Glutamatergic neuron (in vitro differentiated cells): ENCODE measurements at regions not wholly inside any gene's neighbourhood (a gene's known extent, or its start where the extent isn't known, plus 50 kb on each side); places are given as distances from the start of the nearest gene placed in this dataset.
A peak's percentile ranks its signal among the peaks of the same experiment; 100 is the strongest.

Experiments used
- DNase-seq: peaks from one replicate; pipeline ENCODE4 v3.0.0; 2022
- H3K27ac Mint-ChIP-seq: one replicate; pipeline ENCODE4 v1.8.0; 2020; ENCODE audit warnings: mild to moderate bottlenecking, mixed read lengths, inconsistent platforms; ENCODE audit not compliant: unreplicated experiment
- H3K27me3 Mint-ChIP-seq: one replicate; pipeline ENCODE4 v1.8.0; 2020; ENCODE audit warnings: mild to moderate bottlenecking, moderate library complexity, mixed read lengths, inconsistent platforms; ENCODE audit not compliant: unreplicated experiment
- H3K36me3 Mint-ChIP-seq: one replicate; pipeline ENCODE4 v1.8.0; 2020; ENCODE audit warnings: mild to moderate bottlenecking, mixed read lengths, inconsistent platforms; ENCODE audit not compliant: unreplicated experiment
- H3K4me1 Mint-ChIP-seq: one replicate; pipeline ENCODE4 v1.8.0; 2020; ENCODE audit warnings: mild to moderate bottlenecking, low read depth, mixed read lengths, inconsistent platforms; ENCODE audit not compliant: unreplicated experiment
- H3K4me3 Mint-ChIP-seq: one replicate; pipeline ENCODE4 v1.8.0; 2020; ENCODE audit warnings: mild to moderate bottlenecking, mixed read lengths, inconsistent platforms; ENCODE audit not compliant: unreplicated experiment
- H3K9me3 Mint-ChIP-seq: one replicate; pipeline ENCODE4 v1.8.0; 2020; ENCODE audit warnings: mild to moderate bottlenecking, moderate library complexity, mixed read lengths, inconsistent platforms; ENCODE audit not compliant: unreplicated experiment
- TF ChIP-seq, protein P1 (sequence below): fragments of 200-600 bp; sonication (generic); IDR thresholded peaks from one replicate; pipeline ENCODE4 v1.5.0; 2021; ENCODE audit not compliant: partially characterized antibody, unreplicated experiment

DNA sequence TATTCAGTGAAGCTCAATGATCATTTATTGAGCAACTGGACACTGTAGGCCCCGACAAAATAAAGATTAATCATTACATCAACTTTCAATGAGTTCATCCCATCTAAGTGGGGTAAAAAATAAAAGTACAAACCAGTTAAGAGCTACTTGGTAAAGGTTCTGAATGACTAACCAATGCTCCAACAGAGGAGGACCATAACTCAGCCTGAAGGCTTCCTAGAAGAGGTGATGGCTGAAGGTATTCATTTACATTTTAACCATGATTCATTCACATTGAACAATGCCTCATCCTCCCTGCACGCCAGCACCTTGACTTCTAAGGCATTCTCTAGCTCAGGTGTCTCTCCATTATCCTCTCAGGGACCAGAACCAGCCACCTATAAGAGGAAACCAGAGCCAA is 201.4 kb downstream of the ZNF462 start:
- DNase-seq: no peak
- Mint-ChIP-seq H3K4me1 (no peaks in the 10 kb centered on the region), H3K27ac (no peak overlapping the region), H3K4me3 (no peak overlapping the region), H3K36me3 (no peaks in the 10 kb centered on the region), H3K9me3 (no peaks in the 10 kb centered on the region), H3K27me3 (peaks cover 5% of the 10 kb centered on the region)
- TF ChIP-seq, protein P1, sequence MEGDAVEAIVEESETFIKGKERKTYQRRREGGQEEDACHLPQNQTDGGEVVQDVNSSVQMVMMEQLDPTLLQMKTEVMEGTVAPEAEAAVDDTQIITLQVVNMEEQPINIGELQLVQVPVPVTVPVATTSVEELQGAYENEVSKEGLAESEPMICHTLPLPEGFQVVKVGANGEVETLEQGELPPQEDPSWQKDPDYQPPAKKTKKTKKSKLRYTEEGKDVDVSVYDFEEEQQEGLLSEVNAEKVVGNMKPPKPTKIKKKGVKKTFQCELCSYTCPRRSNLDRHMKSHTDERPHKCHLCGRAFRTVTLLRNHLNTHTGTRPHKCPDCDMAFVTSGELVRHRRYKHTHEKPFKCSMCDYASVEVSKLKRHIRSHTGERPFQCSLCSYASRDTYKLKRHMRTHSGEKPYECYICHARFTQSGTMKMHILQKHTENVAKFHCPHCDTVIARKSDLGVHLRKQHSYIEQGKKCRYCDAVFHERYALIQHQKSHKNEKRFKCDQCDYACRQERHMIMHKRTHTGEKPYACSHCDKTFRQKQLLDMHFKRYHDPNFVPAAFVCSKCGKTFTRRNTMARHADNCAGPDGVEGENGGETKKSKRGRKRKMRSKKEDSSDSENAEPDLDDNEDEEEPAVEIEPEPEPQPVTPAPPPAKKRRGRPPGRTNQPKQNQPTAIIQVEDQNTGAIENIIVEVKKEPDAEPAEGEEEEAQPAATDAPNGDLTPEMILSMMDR: no peak

DNA sequence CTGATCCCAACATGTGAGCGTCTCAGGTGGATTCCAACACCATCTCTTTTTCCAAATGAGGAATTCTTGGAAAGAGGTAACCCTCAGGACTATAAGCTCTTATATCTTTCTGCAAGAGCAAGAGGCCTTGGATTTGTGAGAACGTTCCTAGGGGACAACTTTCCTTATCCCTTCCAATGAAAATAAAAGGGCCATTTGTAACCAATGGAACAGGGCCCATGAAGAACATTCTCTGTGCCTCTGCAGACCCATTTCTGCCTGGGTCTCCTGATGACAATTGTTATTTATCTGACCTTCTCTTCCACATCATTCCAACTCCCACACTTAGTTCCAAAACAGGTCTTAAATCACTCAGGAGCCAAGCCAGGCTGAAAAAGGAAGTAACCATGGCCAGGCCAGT is 202.6 kb downstream of the ZNF462 start:
- no peak overlapping the region for H3K27ac Mint-ChIP-seq
- TF ChIP-seq, protein P1: no peak

DNA sequence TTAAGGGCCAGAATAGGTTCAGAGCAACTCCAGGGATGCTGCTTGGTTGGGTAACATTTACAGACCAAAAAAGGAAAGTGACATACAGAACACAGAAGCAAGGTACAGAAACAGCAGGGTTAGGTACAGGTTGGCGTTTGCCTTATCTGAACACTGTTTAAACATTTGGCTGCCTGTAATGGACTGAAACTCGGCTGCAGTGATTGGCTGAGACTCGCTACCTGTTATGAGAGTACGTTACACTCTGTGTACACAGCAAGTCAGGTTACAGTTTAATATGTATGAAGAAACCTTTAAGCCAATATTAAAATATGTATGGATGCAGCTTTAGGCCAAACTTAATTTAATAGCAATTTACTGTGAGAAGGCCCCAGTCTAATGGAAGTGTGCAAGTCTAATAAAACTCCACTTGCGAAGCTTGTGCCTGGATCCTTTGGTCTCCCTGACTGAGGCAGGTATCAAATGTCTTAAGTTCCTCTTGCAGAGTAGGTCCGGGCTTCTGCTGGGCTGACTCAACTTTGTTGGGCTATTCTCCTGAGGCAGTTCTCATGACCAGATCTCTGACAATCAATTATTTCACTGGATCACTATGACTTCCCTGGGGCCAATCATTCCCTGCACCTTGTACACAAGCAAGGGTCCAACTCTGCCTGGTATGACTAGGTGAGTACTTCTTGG is 204.9 kb downstream of the ZNF462 start:
- Mint-ChIP-seq H3K4me1 (peaks cover 4% of the 10 kb centered on the region), H3K36me3 (no peaks in the 10 kb centered on the region), H3K9me3 (no peaks in the 10 kb centered on the region), H3K4me3 (no peak overlapping the region), H3K27ac (no peak overlapping the region), H3K27me3 (peaks cover 2% of the 10 kb centered on the region)
- DNase-seq: no peak
- TF ChIP-seq, protein P1: no peak

More for the DNA sequence above, 202.6 kb downstream of the ZNF462 start:
- Mint-ChIP-seq H3K9me3 (no peaks in the 10 kb centered on the region), H3K36me3 (no peaks in the 10 kb centered on the region), H3K4me3 (no peak overlapping the region), H3K4me1 (peaks cover 1% of the 10 kb centered on the region), H3K27me3 (peaks cover 2% of the 10 kb centered on the region)
- DNase-seq: no peak

DNA sequence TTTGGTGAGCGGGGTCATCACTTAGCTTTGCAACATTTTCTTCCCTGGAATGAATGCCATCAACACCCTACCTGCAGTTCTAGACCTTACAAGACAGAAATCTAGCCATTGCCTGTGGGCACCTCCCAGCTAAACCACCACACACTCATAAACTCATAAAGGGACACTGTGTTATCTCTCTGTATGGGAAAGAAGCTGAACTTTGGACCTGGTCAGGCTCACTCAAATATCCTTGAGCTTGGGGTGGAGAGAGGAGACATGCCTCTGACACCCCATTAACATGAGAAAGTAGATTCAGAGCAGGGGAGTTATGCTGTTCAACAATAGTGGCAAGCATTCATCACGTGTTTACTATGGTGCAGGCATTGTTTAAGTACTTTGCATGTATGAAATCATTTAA is 205.6 kb downstream of the ZNF462 start:
- Mint-ChIP-seq H3K4me3 (no peak overlapping the region), H3K4me1 (peaks cover 4% of the 10 kb centered on the region), H3K27me3 (peaks cover 2% of the 10 kb centered on the region), H3K36me3 (no peaks in the 10 kb centered on the region), H3K9me3 (no peaks in the 10 kb centered on the region), H3K27ac (no peak overlapping the region)
- TF ChIP-seq, protein P1: no peak
- DNase-seq: no peak

DNA sequence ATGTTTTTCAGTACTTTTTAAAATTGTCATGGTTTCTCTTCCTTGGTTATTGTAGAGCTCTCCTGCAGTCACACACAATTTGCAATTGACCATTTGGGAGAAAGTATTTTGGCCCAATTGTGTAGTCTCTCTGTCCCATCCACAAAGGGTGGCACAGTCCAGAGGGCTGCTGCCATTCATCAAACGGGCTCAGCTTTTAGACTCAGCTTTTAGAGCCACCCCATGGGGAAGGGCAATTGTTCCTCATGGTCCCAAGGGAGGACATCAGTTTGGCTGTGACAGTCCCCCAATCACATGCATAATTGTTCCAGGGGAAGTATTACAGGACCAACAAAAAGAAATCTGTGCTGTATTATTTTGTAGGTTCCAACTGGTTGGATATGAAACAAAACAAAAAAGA is 207.6 kb downstream of the ZNF462 start:
- peak; percentile 24 for DNase-seq
- Mint-ChIP-seq H3K9me3 (no peaks in the 10 kb centered on the region), H3K36me3 (no peaks in the 10 kb centered on the region), H3K4me1 (peaks cover 4% of the 10 kb centered on the region), H3K4me3 (no peak overlapping the region), H3K27ac (no peak overlapping the region), H3K27me3 (no peaks in the 10 kb centered on the region)
- TF ChIP-seq, protein P1: no peak
